GM19023 (cell line): ENCODE measurements at regions not wholly inside any gene's neighbourhood (a gene's known extent, or its start where the extent isn't known, plus 50 kb on each side); places are given as distances from the start of the nearest gene placed in this dataset.
"Not testable (repeated sequence)": the region's sequence is repeated elsewhere in the genome, so short reads cannot be mapped to it uniquely, and the experiment has no call there.

Source experiments
- ATAC-seq: cut with Tn5 transposase; IDR thresholded peaks from one replicate; pipeline ENCODE4 v1.9.1; 2021; ENCODE audit warnings: mild to moderate bottlenecking, moderate library complexity; ENCODE audit not compliant: unreplicated experiment

- ATAC-seq, result no peak
These were observed 488.4 kb upstream of the JAG1 start for GRCh38 chr20:11162026-11162775.

DNA sequence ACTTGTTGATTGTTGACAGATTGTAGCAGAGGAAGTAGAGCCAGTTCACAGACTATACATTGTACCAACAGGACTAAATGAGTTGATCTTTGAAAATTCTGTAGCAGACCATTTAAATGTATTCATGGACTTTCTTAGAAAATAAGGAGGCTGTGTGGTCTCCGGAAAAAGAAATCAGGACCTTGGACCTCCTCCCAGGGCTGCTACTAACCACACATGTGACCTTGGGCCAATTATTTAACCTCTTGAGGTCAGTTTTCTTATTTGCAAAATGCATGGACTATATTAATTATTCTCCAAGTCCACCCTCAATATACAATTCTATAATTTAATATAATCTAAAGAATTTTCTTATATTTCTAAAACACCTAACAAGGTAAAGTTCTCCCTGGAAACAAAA, 492.0 kb upstream of the JAG1 start:
- ATAC-seq, result no peak

GRCh38 chr20:11166712-11167111, 492.9 kb upstream of the JAG1 start:
- no peak for ATAC-seq

DNA sequence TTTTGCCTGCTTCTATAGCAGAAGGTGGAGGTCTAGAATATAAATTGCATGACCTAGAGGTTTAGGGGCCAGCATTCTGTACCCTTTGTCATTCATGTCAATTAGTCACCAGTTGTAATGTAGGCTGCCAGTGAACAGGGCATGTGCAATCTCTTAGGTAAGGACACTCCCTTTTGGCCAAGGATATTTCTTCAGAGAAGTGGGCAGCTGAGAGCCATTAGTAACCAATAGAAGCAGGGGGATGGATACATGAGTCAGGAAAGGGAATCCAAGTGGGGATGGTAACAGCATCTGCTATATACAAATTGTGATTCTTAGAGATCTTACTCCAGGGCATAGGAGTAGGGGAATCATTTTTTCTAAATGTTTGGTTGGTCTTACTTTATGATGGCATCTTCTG, 494.2 kb upstream of the JAG1 start:
- no peak for ATAC-seq

DNA sequence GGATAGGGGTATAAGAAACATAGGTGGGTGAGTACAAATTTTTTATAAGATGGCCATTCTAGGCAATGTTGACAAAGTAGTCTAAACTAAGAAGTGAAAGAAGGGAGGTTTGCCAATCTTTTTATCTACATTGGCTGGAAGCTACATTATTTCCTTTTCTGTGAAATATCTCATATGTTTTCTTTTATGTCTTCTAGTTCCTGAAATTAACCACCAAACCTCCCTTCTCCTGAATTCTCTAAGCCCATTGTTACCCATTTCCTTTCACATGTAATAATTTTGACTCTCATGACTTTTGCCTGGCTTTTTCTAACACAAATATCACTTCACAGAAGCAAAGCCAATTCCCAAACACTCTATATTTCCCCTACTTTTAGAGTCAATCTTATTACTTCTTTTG, 496.2 kb upstream of the JAG1 start:
- no peak for ATAC-seq

- no peak for ATAC-seq
These were observed 496.8 kb upstream of the JAG1 start for GRCh38 chr20:11170565-11170964.

- ATAC-seq, result no peak
These were observed 499.1 kb upstream of the JAG1 start for GRCh38 chr20:11172881-11173280.

DNA sequence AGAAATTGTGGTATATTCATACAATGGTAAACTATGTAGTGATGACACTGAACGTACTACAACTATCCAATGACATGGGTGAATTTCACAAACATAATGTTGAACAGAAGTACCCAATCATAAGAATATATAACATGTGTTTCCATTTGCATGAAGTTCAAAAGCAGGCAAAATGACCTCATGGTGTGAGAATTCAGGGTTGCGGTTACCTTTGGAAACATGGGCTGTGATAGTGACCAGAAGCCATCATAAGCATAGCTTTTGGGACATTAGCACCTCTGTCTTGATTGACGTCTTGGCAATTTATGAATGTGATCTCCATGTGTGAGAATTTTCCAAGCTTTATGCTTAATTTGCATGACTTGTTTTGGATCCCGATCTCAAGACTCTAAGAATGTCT, 500.1 kb upstream of the JAG1 start:
- no peak for ATAC-seq

DNA sequence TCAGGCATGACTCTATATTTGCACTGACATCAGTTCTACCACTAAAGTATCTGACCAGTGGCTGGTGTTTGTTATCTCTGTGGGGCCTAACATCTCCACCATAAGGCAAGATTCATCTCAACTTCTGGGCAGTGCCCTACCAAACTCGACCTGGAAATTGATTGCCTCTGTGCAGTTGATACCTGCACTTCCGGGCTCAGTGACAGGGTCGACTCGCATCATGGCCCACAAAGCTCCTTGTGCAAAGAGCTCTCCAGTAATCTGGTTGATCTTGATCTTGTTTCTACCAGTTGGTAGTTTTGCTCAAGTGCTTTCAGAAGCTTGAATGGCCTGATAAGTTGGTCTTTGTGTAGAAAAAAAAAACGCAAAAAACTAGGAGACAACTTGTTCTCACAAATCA, 501.1 kb upstream of the JAG1 start:
- no peak for ATAC-seq

DNA sequence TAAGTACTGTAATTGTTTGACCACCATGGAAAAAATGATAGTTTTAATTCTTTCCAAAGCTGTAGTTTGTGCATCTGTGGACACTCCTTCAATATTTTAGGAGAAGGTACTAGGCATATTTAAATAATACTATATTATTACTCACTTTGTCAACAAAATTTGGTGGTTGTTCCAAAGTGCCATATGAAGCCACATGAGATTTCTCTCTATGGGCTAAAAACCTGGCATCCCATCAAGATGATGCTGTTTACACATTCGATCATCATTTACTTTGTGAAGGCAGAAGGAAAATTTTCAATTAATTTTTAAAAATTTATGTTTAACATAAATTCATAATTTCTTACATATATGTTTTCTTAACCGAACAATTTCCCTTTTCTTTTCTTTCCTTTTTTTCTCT, 502.6 kb upstream of the JAG1 start:
- ATAC-seq, result no peak

DNA sequence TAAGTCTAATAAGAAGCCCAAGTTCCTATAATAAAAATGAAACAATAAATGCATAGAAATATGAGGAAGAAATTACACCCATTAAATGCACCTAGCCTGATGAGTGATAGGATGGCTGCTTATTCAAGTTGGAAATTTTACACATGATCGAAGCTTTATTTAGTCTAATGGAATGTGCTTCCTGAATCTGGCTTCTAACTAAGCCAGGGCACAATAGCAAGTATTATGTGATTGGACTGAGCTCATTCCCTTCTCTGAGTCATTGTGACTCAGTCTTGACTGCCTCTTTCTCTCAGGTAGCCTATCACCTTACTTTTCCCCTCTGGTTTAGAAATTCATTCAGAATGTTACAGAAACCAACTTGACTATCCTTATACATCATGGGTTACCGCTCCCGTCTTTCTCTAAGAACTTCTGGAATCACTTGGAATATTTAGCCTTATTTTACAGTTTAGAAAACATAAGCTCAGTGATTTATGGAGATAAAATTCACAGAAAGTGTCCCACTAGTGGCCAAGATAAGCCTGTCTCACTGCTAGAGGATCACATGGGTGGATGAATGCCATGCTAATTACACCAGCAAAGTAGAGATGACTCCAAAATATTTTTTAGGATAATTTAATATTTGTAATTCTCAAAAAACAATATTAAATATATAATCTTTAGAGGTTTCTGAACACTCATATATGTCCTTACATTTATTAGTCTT, 505.3 kb upstream of the JAG1 start:
- no peak for ATAC-seq

GRCh38 chr20:11180186-11180585, 506.4 kb upstream of the JAG1 start:
- ATAC-seq, result no peak

- ATAC-seq, result not testable (repeated sequence)
These were observed 507.3 kb upstream of the JAG1 start for GRCh38 chr20:11181129-11181528.

GRCh38 chr20:11181966-11182365, 508.2 kb upstream of the JAG1 start:
- ATAC-seq, result no peak

GRCh38 chr20:11182720-11183119, 508.9 kb upstream of the JAG1 start:
- no peak for ATAC-seq

GRCh38 chr20:11186301-11187008, 512.7 kb upstream of the JAG1 start:
- no peak for ATAC-seq

DNA sequence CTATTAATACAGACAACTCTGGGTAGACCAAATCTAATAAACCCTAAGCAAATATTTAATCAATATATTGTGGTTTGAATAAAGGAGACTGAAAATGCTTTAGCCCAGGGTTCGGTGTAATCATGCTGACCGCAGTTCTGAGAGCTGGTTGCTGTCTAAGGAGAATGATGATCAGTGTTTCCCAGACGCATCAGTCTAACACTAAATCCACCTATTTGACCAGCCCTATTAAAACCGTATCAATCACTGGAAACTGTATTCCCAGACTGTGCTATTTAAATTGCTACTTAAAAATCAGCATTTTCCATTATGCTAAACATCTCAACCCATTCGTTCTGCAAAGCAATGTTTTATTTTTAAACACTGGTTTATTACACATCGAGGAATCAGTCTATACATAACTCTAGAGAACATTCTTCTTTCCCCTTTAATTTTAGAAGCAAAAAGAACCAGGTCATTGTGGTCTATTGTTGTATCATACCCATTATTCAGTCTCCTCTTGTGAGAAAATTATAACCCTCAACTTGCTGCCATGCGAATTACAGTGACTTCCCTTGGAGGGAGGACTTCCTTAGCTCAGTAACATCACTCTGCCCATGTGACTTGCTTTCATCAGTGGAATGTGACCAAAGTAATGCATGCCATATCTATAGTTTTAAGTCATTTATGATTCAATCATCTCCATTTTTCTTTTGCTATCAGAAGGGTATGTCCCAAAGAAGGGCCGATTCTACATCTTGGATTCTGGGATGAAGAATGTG, 515.2 kb upstream of the JAG1 start:
- ATAC-seq, result no peak

GRCh38 chr20:11190741-11191140, 516.9 kb upstream of the JAG1 start:
- ATAC-seq, result no peak

DNA sequence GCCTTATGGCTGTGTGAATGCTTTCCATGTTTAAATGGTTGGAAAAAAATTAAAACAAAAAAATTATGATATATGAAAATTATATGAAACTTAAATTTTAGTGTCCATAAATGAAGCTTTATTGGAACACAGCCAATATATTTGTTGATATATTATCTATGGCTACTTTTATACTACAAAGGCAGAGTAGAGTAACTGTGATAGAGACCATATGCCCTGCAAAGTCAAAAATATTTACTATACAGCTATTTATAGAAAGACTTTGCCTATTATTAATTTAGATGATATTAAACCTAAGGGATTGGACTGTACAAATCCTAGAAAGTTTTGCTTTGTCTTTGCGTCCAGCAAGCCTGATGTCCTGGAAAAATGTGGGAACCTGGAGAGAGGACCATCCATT, 518.3 kb upstream of the JAG1 start:
- ATAC-seq, result no peak

DNA sequence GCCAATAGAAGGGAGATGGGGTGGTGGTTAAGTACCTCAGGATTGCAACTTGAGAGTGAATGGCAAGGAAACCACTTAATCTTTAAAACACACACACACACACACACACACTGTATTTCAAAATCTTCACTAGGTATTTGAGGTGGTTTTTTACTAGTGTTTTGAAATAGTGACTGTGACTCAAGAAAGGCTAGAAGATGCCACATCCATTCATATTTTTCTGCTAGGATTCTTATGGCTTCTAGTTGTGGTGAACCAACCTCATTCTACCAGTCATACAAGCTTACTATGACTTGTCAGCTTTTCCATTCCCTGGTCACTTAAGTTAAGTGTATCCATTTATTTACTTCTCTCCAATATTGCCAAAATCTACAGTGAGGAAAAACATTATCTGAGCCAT, 519.4 kb upstream of the JAG1 start:
- ATAC-seq, result no peak

- no peak for ATAC-seq
These were observed 521.4 kb upstream of the JAG1 start for GRCh38 chr20:11195169-11195568.
